HCT116 (cell line): ENCODE measurements at regions not wholly inside any gene's neighbourhood (a gene's known extent, or its start where the extent isn't known, plus 50 kb on each side); places are given as distances from the start of the nearest gene placed in this dataset.

Experiments
- CTCF ChIP-seq, 3 experiments: fragments of 200-600 bp in 1 of 3; sonication (generic) in 1 of 3; IDR thresholded peaks in 2 of 3; conservative IDR thresholded peaks in 1 of 3; 2 replicates each; pipeline ENCODE4 v1.5.1; 2012 to 2017; ENCODE audit warnings: low read depth in 2 of 3, low read length in 2 of 3, antibody characterized with exemption in 1 of 3, borderline replicate concordance in 1 of 3, control low read depth in 1 of 3, mild to moderate bottlenecking in 1 of 3, mixed read lengths in 1 of 3, mixed run types in 1 of 3, moderate library complexity in 1 of 3; ENCODE audit not compliant: insufficient read depth in 1 of 3
- JUND ChIP-seq: IDR thresholded peaks from 2 replicates; pipeline ENCODE4 v1.6.1; 2012
- POLR2A ChIP-seq: IDR thresholded peaks from 2 replicates; pipeline ENCODE4 v1.7.0; 2011; ENCODE audit warnings: borderline replicate concordance; ENCODE audit not compliant: insufficient read depth, insufficient read length; ENCODE audit errors: extremely low read depth
- POLR2AphosphoS5 ChIP-seq: IDR thresholded peaks from 2 replicates; pipeline ENCODE4 v1.6.1; 2011; ENCODE audit warnings: mild to moderate bottlenecking, low read depth, low read length, moderate library complexity
- RAD21 ChIP-seq: IDR thresholded peaks from 2 replicates; pipeline ENCODE4 v1.6.1; 2012; ENCODE audit warnings: low read depth, mild to moderate bottlenecking
- REST ChIP-seq: IDR thresholded peaks from 2 replicates; pipeline ENCODE4 v1.6.1; 2012; ENCODE audit warnings: low read depth

DNA sequence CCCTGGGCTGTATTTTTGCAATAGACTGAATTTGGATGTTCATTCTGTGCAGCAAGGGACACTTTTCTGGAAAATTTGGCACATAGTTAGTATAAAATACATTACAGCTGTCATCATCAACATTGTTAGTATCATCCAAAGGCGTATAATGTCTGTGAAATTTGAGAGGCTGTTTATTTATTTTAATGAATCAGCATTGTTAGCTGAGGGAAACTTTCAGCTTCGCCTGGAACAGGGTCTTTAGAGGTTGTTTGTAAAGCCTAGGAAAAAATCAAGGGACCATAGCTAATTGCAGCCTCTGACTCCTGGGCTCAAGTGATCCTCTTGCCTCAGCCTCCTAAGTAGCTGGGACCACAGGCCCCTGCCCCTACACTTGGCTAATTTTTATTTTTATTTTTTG, 106.8 kb upstream of the USP24 start:
- TF ChIP-seq REST (no peak), POLR2A (no peak), RAD21 (no peak), CTCF (IDR thresholded peaks at IDR 0.05 in 2 of 3, conservative IDR thresholded peaks at IDR 0.05 in 1 of 3; ENCODE audit: borderline replicate concordance in 1 of 3, insufficient read depth in 1 of 3, low read depth in 2 of 3, low read length in 2 of 3) (no peak), POLR2AphosphoS5 (no peak), JUND (no peak)
